ENCODE measurements at regions not wholly inside any gene's neighbourhood (a gene's known extent, or its start where the extent isn't known, plus 50 kb on each side); places are given as distances from the start of the nearest gene placed in this dataset.

DNA sequence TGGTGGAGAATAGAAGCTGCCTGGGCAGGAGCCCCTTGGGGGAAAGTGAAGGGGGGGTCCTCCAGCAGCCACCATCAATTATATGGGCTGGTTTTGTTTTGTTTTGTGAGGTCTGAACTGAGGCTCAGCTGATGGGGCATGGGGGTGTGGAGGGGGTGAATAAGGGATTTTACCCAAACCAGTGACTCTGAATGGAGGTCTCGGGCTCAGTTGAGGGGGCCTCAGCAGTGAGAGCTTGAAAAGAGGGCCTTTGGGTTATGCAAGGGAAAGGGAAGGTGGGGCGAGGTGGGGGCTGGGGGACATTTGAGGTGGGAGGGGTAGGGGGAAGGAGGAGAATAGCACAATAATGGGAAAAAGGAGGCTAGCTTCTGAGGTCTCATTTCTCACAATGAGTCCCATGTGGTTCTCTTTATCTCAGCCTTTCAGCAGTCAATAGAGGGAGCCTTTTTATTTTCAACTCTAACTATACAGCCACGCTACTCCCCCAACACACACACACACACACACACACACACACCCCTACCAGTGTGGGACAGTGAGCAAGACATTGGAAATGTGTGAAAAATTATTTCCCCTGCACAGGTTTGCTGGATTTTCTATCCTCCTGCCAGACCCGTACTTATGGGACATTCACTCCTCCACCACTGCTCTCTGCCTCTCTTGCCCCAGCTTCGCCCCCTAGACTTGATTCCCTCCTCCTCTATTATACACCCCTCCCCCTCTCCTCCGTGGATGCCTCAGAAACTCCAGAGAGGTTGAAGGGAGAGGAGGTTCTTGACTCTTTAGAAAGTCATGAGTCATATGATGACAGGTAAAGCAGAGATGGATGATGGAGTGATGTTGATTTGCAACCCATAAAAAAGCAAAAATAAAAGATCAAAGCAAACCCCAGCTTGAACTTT is 96.0 kb downstream of the GTPBP8 start:
- no peaks in the 10 kb centered on the region for H3K9me2 ChIP-seq (ENCODE audit: insufficient read depth)
- H3K9ac ChIP-seq (ENCODE audit: low read length), result no peak overlapping the region
- H3K27me3 ChIP-seq (ENCODE audit: insufficient read depth, low read length), result no peaks in the 10 kb centered on the region
- no peak overlapping the region for H3K27ac ChIP-seq (ENCODE audit: low read depth, low read length)
- peak overlapping the region; percentile 32 for H2AFZ ChIP-seq (ENCODE audit: low read depth, low read length, poor library complexity, severe bottlenecking)
- H3K79me2 ChIP-seq (ENCODE audit: insufficient read depth, low read length), result no peaks in the 10 kb centered on the region
- RAD21 ChIA-PET (ENCODE audit: low non-redundant PET in 1 of 2, low total read pairs in 2 of 2, uncharacterized antibody in 2 of 2, unreplicated experiment in 2 of 2), result no interaction called here
- H3K9me3 ChIP-seq (ENCODE audit: control insufficient read depth in 1 of 2, insufficient read depth in 1 of 2, low read depth in 1 of 2, low read length in 2 of 2), result no peaks in the 10 kb centered on the region
- TF ChIP-seq EZH2phosphoT487 (IDR thresholded peaks at IDR 0.05; ENCODE audit: borderline replicate concordance) (no peak), TCF7L2 (IDR thresholded peaks at IDR 0.05; ENCODE audit: borderline replicate concordance, extremely low read depth, insufficient read depth, insufficient read length) (peak; percentile 23)
- TF ChIP-seq, protein P1, sequence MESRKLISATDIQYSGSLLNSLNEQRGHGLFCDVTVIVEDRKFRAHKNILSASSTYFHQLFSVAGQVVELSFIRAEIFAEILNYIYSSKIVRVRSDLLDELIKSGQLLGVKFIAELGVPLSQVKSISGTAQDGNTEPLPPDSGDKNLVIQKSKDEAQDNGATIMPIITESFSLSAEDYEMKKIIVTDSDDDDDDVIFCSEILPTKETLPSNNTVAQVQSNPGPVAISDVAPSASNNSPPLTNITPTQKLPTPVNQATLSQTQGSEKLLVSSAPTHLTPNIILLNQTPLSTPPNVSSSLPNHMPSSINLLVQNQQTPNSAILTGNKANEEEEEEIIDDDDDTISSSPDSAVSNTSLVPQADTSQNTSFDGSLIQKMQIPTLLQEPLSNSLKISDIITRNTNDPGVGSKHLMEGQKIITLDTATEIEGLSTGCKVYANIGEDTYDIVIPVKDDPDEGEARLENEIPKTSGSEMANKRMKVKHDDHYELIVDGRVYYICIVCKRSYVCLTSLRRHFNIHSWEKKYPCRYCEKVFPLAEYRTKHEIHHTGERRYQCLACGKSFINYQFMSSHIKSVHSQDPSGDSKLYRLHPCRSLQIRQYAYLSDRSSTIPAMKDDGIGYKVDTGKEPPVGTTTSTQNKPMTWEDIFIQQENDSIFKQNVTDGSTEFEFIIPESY (IDR thresholded peaks at IDR 0.05; ENCODE audit: extremely low read depth, insufficient replicate concordance, low read length), result no peak
- TF ChIP-seq, protein P2, sequence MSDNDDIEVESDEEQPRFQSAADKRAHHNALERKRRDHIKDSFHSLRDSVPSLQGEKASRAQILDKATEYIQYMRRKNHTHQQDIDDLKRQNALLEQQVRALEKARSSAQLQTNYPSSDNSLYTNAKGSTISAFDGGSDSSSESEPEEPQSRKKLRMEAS (IDR thresholded peaks at IDR 0.05), result no peak
- H3K4me3 ChIP-seq (replicated peaks in 1 of 2; ENCODE audit: low read depth in 1 of 2, low read length in 2 of 2), result peak overlapping the region in 1 of 2 experiments; percentile 21; a peak in 1 of 4 replicates
- no TSS peak for BruUV-seq (replicated peaks)
- intact Hi-C loops (cut with micrococcal nuclease), result no loop called here
- H3K4me2 ChIP-seq (ENCODE audit: low read length), result peak overlapping the region; percentile 46
- H3K36me3 ChIP-seq (ENCODE audit: control insufficient read depth in 1 of 2, insufficient read depth in 2 of 2, low read length in 2 of 2), result no peaks in the 10 kb centered on the region
- ATAC-seq (peak; percentile 82), DNase-seq (ENCODE audit: low read depth, low spot score) (no peak)
- no peaks in the 10 kb centered on the region for H4K20me1 ChIP-seq (ENCODE audit: insufficient read depth)
- CTCF ChIA-PET, result no interaction called here
- peaks cover 3 to 15% of the 10 kb centered on the region in 2 experiments; a peak in 3 of 4 replicates for H3K4me1 ChIP-seq (ENCODE audit: control insufficient read depth in 1 of 2, insufficient read depth in 2 of 2, low read length in 2 of 2)
- POLR2A ChIA-PET, result no interaction called here

DNA sequence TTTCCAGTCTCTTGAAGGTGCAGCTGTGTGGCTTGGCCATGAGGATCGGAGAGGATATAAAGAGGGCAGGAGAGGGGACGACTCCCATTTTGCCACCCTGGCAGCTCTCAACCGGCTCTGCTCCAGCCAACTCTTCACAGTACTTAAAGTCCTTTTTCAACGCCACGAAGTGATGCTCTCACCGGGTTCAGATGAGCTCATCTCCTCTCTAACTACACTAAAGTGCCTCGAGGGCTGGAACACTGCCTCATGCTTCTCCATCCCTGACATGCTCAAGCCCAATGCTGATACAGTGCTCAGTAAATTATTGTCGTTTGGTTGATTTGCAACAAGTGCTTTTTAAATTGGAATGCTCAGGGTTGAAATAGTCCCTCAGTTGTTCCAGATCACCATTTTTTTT is 97.8 kb downstream of the GTPBP8 start:
- no peaks in the 10 kb centered on the region for H3K36me3 ChIP-seq (ENCODE audit: control insufficient read depth in 1 of 2, insufficient read depth in 2 of 2, low read length in 2 of 2)
- H3K4me3 ChIP-seq (replicated peaks in 1 of 2; ENCODE audit: low read depth in 1 of 2, low read length in 2 of 2), result no peak overlapping the region
- no peak for DNase-seq (ENCODE audit: low read depth, low spot score)
- ATAC-seq, result no peak
- no peak overlapping the region for H3K9ac ChIP-seq (ENCODE audit: low read length)
- no peaks in the 10 kb centered on the region for H3K27me3 ChIP-seq (ENCODE audit: insufficient read depth, low read length)
- H3K79me2 ChIP-seq (ENCODE audit: insufficient read depth, low read length), result no peaks in the 10 kb centered on the region
- ChIA-PET POLR2A (no interaction called here), RAD21 (ENCODE audit: low non-redundant PET in 1 of 2, low total read pairs in 2 of 2, uncharacterized antibody in 2 of 2, unreplicated experiment in 2 of 2) (no interaction called here), CTCF (interaction anchor here (1.4 kb wide), 1 partner anchor 200 kb away, joined by 5 read pairs; no protein-coding TSS in a partner anchor)
- H3K4me1 ChIP-seq (ENCODE audit: control insufficient read depth in 1 of 2, insufficient read depth in 2 of 2, low read length in 2 of 2), result peaks cover 3 to 15% of the 10 kb centered on the region in 2 experiments; a peak in 3 of 4 replicates
- H3K9me3 ChIP-seq (ENCODE audit: control insufficient read depth in 1 of 2, insufficient read depth in 1 of 2, low read depth in 1 of 2, low read length in 2 of 2), result no peaks in the 10 kb centered on the region
- no peak overlapping the region for H2AFZ ChIP-seq (ENCODE audit: low read depth, low read length, poor library complexity, severe bottlenecking)
- intact Hi-C loops (cut with micrococcal nuclease), result no loop called here
- BruUV-seq (replicated peaks), result no TSS peak
- no peak overlapping the region for H3K27ac ChIP-seq (ENCODE audit: low read depth, low read length)
- no peaks in the 10 kb centered on the region for H3K9me2 ChIP-seq (ENCODE audit: insufficient read depth)
- no peak overlapping the region for H3K4me2 ChIP-seq (ENCODE audit: low read length)
- H4K20me1 ChIP-seq (ENCODE audit: insufficient read depth), result no peaks in the 10 kb centered on the region
- TF ChIP-seq JUND (IDR thresholded peaks at IDR 0.05), result no peak
- TF ChIP-seq, protein P3, sequence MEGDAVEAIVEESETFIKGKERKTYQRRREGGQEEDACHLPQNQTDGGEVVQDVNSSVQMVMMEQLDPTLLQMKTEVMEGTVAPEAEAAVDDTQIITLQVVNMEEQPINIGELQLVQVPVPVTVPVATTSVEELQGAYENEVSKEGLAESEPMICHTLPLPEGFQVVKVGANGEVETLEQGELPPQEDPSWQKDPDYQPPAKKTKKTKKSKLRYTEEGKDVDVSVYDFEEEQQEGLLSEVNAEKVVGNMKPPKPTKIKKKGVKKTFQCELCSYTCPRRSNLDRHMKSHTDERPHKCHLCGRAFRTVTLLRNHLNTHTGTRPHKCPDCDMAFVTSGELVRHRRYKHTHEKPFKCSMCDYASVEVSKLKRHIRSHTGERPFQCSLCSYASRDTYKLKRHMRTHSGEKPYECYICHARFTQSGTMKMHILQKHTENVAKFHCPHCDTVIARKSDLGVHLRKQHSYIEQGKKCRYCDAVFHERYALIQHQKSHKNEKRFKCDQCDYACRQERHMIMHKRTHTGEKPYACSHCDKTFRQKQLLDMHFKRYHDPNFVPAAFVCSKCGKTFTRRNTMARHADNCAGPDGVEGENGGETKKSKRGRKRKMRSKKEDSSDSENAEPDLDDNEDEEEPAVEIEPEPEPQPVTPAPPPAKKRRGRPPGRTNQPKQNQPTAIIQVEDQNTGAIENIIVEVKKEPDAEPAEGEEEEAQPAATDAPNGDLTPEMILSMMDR (IDR thresholded peaks at IDR 0.05 in 2 of 3, conservative IDR thresholded peaks at IDR 0.05 in 1 of 3; ENCODE audit: borderline replicate concordance in 1 of 3, insufficient read depth in 1 of 3, low read depth in 2 of 3, low read length in 2 of 3), result no peak
- TF ChIP-seq ZFX (IDR thresholded peaks at IDR 0.05), result no peak
- no peak for TF ChIP-seq CBX3 (IDR thresholded peaks at IDR 0.05; ENCODE audit: low read depth)
- TF ChIP-seq EZH2phosphoT487 (IDR thresholded peaks at IDR 0.05; ENCODE audit: borderline replicate concordance), result no peak
- TF ChIP-seq, protein P2 (IDR thresholded peaks at IDR 0.05), result no peak
- TF ChIP-seq SIN3A (IDR thresholded peaks at IDR 0.05; ENCODE audit: low read depth), result no peak
- TF ChIP-seq FOSL1 (IDR thresholded peaks at IDR 0.05; ENCODE audit: low read depth), result no peak
- no peak for TF ChIP-seq EGR1 (IDR thresholded peaks at IDR 0.05; ENCODE audit: low read depth)
